Gastrocnemius medialis (tissue), 4 donors: ENCODE measurements at regions not wholly inside any gene's neighbourhood (a gene's known extent, or its start where the extent isn't known, plus 50 kb on each side); places are given as distances from the start of the nearest gene placed in this dataset.

ENCODE experiments used
- ATAC-seq, 2 donors: fragments of 150-250 bp; one replicate each; pipeline ENCODE4 v1.9.1; 2016
- DNase-seq, 2 donors: peaks; one replicate each; pipeline ENCODE4 v3.0.0-alpha.2; 2019
- H3K27ac ChIP-seq, 4 donors: fragments of 200-600 bp; sonication (generic); 1 replicate in 1 of 4; 2 replicates in 3 of 4; pipeline ENCODE4 v1.5.1; 2016 to 2018; ENCODE audit warnings: mild to moderate bottlenecking in 2 of 4, moderate library complexity in 1 of 4
- H3K27me3 ChIP-seq, 3 donors: fragments of 200-600 bp; sonication (generic) in 2 of 3; 1 replicate in 1 of 3; 2 replicates in 2 of 3; pipeline versions ENCODE4 v1.5.1 to v1.6.0; 2016 to 2019; ENCODE audit warnings: mild to moderate bottlenecking in 1 of 3, moderate library complexity in 1 of 3
- H3K36me3 ChIP-seq, 2 donors: fragments of 200-600 bp; sonication (generic) in 1 of 2; one replicate each; pipeline ENCODE4 v1.5.1; 2017 to 2018
- H3K4me1 ChIP-seq, 2 donors: fragments of 200-600 bp; sonication (generic) in 1 of 2; one replicate each; pipeline ENCODE4 v1.5.1; 2016 to 2017; ENCODE audit warnings: mild to moderate bottlenecking in 2 of 2
- H3K4me3 ChIP-seq, 4 donors: fragments of 200-600 bp; sonication (generic) in 3 of 4; 1 replicate in 1 of 4; 2 replicates in 3 of 4; pipeline ENCODE4 v1.5.1; 2016 to 2019; ENCODE audit warnings: mild to moderate bottlenecking in 2 of 4
- H3K9me3 ChIP-seq, 3 donors: fragments of 200-600 bp; sonication (generic) in 2 of 3; 1 replicate in 1 of 3; 2 replicates in 2 of 3; pipeline ENCODE4 v1.5.1; 2016 to 2019
- POLR2A ChIP-seq, 2 donors: fragments of 450-650 bp; IDR thresholded peaks; one replicate each; pipeline ENCODE4 v1.6.1; 2017; ENCODE audit warnings: antibody characterized with exemption in 2 of 2, mild to moderate bottlenecking in 2 of 2, moderate library complexity in 2 of 2
- in situ Hi-C, 4 donors: fragments of 200-750 bp; cut with MboI; loops; one replicate each; pipeline versions ENCODE4 v1.15.0 to v1.8.0; 2017; ENCODE audit warnings: low sequenced_read_pairs in 4 of 4
- intact Hi-C: fragments of 100-400 bp; cut with DNase I; formaldehyde crosslinking; loops from one replicate; pipeline ENCODE4 v1.15.1; 2023; ENCODE audit warnings: low total_unique reads
- TF ChIP-seq, protein P1 (sequence below), 5 experiments: fragments of 450-650 bp in 3 of 5; fragments of 200-600 bp in 2 of 5; sonication (generic) in 2 of 5; IDR thresholded peaks in 4 of 5; conservative IDR thresholded peaks in 1 of 5; 1 replicate in 4 of 5; 2 replicates in 1 of 5; pipeline ENCODE4 v1.5.1; 2016 to 2019; ENCODE audit warnings: antibody characterized with exemption in 5 of 5, mild to moderate bottlenecking in 3 of 5, moderate library complexity in 3 of 5

DNA sequence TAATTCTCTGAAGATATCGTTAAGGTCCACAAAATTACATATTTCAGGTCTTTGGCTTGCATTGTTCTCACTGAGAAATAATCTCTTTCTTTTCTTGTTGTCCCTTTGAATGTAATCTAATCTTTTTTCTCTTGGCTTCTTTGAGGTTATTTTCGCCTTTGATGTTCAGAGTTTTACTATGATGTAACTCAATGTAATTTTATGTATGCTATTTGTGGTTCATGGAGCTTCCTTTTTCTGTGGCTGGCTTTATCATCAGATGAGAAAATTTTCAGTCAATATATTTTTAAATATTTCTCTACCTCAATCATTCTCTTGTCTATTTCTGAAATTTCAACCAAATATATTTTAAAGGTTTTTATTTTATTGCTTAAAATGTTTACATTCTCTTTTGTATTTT lies 672.2 kb downstream of the TRAM1L1 start:
- no peaks in the 10 kb centered on the region for H3K4me1 ChIP-seq
- no peak for ATAC-seq
- H3K27me3 ChIP-seq = no peaks in the 10 kb centered on the region
- H3K27ac ChIP-seq = no peak overlapping the region
- no peak for DNase-seq
- TF ChIP-seq, protein P1, sequence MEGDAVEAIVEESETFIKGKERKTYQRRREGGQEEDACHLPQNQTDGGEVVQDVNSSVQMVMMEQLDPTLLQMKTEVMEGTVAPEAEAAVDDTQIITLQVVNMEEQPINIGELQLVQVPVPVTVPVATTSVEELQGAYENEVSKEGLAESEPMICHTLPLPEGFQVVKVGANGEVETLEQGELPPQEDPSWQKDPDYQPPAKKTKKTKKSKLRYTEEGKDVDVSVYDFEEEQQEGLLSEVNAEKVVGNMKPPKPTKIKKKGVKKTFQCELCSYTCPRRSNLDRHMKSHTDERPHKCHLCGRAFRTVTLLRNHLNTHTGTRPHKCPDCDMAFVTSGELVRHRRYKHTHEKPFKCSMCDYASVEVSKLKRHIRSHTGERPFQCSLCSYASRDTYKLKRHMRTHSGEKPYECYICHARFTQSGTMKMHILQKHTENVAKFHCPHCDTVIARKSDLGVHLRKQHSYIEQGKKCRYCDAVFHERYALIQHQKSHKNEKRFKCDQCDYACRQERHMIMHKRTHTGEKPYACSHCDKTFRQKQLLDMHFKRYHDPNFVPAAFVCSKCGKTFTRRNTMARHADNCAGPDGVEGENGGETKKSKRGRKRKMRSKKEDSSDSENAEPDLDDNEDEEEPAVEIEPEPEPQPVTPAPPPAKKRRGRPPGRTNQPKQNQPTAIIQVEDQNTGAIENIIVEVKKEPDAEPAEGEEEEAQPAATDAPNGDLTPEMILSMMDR (IDR thresholded peaks at IDR 0.05 in 4 of 5, conservative IDR thresholded peaks at IDR 0.05 in 1 of 5) = no peak
- no peak for TF ChIP-seq POLR2A (IDR thresholded peaks at IDR 0.05)
- no peaks in the 10 kb centered on the region for H3K36me3 ChIP-seq
- H3K4me3 ChIP-seq = no peak overlapping the region
- intact Hi-C loops (no loop called here), in situ Hi-C loops (no loop called here)
- H3K9me3 ChIP-seq = no peaks in the 10 kb centered on the region

DNA sequence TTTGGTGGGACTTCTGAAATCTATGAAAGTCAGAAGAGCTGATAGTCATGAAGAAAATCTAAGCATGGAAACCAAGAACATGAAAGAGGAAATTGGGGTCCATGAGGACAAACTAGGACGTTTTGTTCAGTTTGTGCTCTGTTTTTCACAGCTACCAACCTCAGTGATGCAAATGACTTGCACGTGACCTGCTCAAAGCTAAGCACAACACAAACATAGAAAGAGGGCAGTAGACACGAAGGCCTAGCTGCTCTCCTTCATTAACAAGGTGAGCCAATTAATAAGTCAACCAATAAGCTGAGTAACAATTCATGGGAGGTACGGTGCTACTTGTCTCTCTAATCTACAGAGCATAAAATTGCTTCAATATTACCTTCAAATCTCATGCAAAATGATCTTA lies 684.1 kb downstream of the TRAM1L1 start:
- Histone ChIP-seq H3K36me3 (no peaks in the 10 kb centered on the region), H3K9me3 (no peaks in the 10 kb centered on the region), H3K27me3 (no peaks in the 10 kb centered on the region), H3K27ac (no peak overlapping the region), H3K4me3 (no peak overlapping the region), H3K4me1 (no peaks in the 10 kb centered on the region)
- DNase-seq (no peak), ATAC-seq (no peak)
- in situ Hi-C loops (no loop called here), intact Hi-C loops (no loop called here)
- TF ChIP-seq, protein P1 (IDR thresholded peaks at IDR 0.05 in 4 of 5, conservative IDR thresholded peaks at IDR 0.05 in 1 of 5) = no peak
- no peak for TF ChIP-seq POLR2A (IDR thresholded peaks at IDR 0.05)

DNA sequence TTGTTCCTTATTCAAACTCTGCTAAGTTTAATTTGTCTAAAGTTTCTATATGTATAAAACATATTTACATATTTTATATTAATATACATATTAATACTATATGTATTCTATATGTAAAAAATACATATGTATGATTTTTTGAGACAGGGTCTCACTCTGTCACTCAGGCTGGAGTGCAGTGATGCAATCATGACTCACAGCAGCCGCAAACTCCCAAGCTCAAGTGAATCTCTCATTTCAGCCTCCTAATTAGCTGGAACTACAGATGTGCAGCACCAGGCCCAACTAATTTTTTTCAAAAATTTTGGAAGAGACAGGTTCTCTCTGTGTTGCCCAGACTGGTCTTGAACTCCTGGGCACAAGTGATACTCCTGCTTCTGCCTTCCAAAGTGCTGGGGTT lies 684.9 kb downstream of the TRAM1L1 start:
- no peaks in the 10 kb centered on the region for H3K36me3 ChIP-seq
- H3K4me3 ChIP-seq = no peak overlapping the region
- no peak overlapping the region for H3K27ac ChIP-seq
- intact Hi-C loops = no loop called here
- no peak for ATAC-seq
- no peaks in the 10 kb centered on the region for H3K4me1 ChIP-seq
- H3K9me3 ChIP-seq = no peaks in the 10 kb centered on the region
- no peak for DNase-seq
- in situ Hi-C loops = no loop called here
- no peak for TF ChIP-seq POLR2A (IDR thresholded peaks at IDR 0.05)
- TF ChIP-seq, protein P1 (IDR thresholded peaks at IDR 0.05 in 4 of 5, conservative IDR thresholded peaks at IDR 0.05 in 1 of 5) = no peak
- H3K27me3 ChIP-seq = no peaks in the 10 kb centered on the region

DNA sequence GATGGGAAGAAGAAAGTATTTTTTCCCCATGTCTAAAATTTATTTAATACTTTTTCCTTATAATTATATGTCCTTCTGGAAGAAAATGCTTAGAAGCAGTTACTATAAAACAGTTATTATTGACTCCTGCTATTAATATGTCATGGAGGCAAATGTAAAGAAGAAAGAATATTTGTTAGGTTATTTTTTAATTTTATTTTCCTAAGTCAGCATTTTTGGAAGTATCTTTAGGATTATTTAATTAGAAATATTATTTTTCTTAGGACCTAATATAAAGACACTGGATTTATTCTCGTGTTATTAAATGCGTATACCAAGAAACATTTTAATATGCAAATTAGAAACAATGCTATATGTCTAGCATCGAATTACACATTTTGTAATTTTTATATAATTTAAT lies 687.7 kb downstream of the TRAM1L1 start:
- TF ChIP-seq, protein P1 (IDR thresholded peaks at IDR 0.05 in 4 of 5, conservative IDR thresholded peaks at IDR 0.05 in 1 of 5) = no peak
- no peak for TF ChIP-seq POLR2A (IDR thresholded peaks at IDR 0.05)
- Histone ChIP-seq H3K4me3 (no peak overlapping the region), H3K9me3 (no peaks in the 10 kb centered on the region), H3K27me3 (no peaks in the 10 kb centered on the region), H3K27ac (no peak overlapping the region), H3K4me1 (no peaks in the 10 kb centered on the region), H3K36me3 (no peaks in the 10 kb centered on the region)
- in situ Hi-C loops (no loop called here), intact Hi-C loops (no loop called here)
- ATAC-seq = no peak
- no peak for DNase-seq

DNA sequence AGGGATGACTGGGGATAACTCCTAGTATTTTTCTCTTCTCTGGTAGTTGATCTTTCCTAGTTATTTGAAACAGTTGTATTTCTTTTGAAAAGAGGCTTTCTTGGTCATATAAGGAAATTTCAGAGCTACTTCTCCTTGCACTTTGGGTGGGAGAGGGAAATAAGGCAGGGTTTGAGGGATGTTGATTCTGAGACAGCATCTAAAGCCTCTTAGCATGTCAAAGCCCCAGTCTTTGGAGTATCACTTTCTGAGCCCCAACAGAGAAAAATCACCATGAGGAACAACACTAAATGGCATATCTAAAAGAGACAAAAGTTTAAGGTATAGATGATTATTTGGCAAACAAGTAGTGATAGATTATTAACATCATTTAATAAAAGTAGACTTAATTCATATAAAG lies 688.1 kb downstream of the TRAM1L1 start:
- ATAC-seq (no peak), DNase-seq (no peak)
- no peak overlapping the region for H3K27ac ChIP-seq
- H3K36me3 ChIP-seq = no peaks in the 10 kb centered on the region
- no peaks in the 10 kb centered on the region for H3K27me3 ChIP-seq
- no peak overlapping the region for H3K4me3 ChIP-seq
- in situ Hi-C loops (no loop called here), intact Hi-C loops (no loop called here)
- TF ChIP-seq, protein P1 (IDR thresholded peaks at IDR 0.05 in 4 of 5, conservative IDR thresholded peaks at IDR 0.05 in 1 of 5) = no peak
- no peak for TF ChIP-seq POLR2A (IDR thresholded peaks at IDR 0.05)
- no peaks in the 10 kb centered on the region for H3K9me3 ChIP-seq
- H3K4me1 ChIP-seq = no peaks in the 10 kb centered on the region
